Loucy (cell line): ENCODE measurements at regions not wholly inside any gene's neighbourhood (a gene's known extent, or its start where the extent isn't known, plus 50 kb on each side); places are given as distances from the start of the nearest gene placed in this dataset.

Source experiments
- H2AFZ ChIP-seq: fragments of 200-600 bp; sonication (generic); 2 replicates; pipeline ENCODE4 v1.6.0; 2016; ENCODE audit warnings: antibody characterized with exemption, mild to moderate bottlenecking, low read length, moderate library complexity
- H3F3A ChIP-seq: fragments of 200-600 bp; 2 replicates; pipeline ENCODE4 v1.6.0; 2016; ENCODE audit warnings: antibody characterized with exemption, low read depth, mild to moderate bottlenecking
- H3K27me3 ChIP-seq: fragments of 200-600 bp; sonication (generic); 2 replicates; pipeline ENCODE4 v1.6.1; 2014; ENCODE audit warnings: low read length, mild to moderate bottlenecking; ENCODE audit not compliant: insufficient read depth, poor library complexity, severe bottlenecking
- H3K36me3 ChIP-seq: fragments of 200-600 bp; sonication (generic); 2 replicates; pipeline ENCODE4 v1.6.1; 2016; ENCODE audit warnings: low read length; ENCODE audit not compliant: insufficient read depth
- H3K4me1 ChIP-seq: fragments of 200-600 bp; sonication (generic); 2 replicates; pipeline ENCODE4 v1.5.1; 2014; ENCODE audit warnings: low read length, mild to moderate bottlenecking; ENCODE audit not compliant: insufficient read depth, poor library complexity, severe bottlenecking
- H3K4me2 ChIP-seq: fragments of 200-600 bp; sonication (generic); 2 replicates; pipeline ENCODE4 v1.6.0; 2014; ENCODE audit warnings: antibody characterized with exemption, low read length, low read depth, mild to moderate bottlenecking; ENCODE audit not compliant: poor library complexity, severe bottlenecking
- H3K4me3 ChIP-seq: fragments of 200-600 bp; sonication (generic); 2 replicates; pipeline ENCODE4 v1.5.1; 2014; ENCODE audit warnings: low read length, mild to moderate bottlenecking, mixed read lengths; ENCODE audit not compliant: poor library complexity, severe bottlenecking
- H3K79me2 ChIP-seq: fragments of 200-600 bp; sonication (generic); 2 replicates; pipeline ENCODE4 v1.6.1; 2014; ENCODE audit warnings: low read length; ENCODE audit not compliant: insufficient read depth
- H3K9ac ChIP-seq: fragments of 200-600 bp; sonication (generic); 2 replicates; pipeline ENCODE4 v1.6.0; 2014; ENCODE audit warnings: mild to moderate bottlenecking, low read depth, low read length, moderate library complexity; ENCODE audit not compliant: poor library complexity, severe bottlenecking
- H3K9me2 ChIP-seq: fragments of 200-600 bp; sonication (generic); replicated peaks from 2 replicates; pipeline ENCODE4 v1.6.1; 2016; ENCODE audit warnings: low read depth, low read length, mixed read lengths
- H3K9me3 ChIP-seq: fragments of 200-600 bp; sonication (generic); 2 replicates; pipeline ENCODE4 v1.6.1; 2014; ENCODE audit warnings: mild to moderate bottlenecking, antibody characterized with exemption, low read length, low read depth; ENCODE audit not compliant: insufficient read depth
- H4K20me1 ChIP-seq: fragments of 200-600 bp; sonication (generic); 2 replicates; pipeline ENCODE4 v1.6.0; 2014; ENCODE audit warnings: antibody characterized with exemption, low read length, mild to moderate bottlenecking; ENCODE audit not compliant: insufficient read depth, poor library complexity, severe bottlenecking
- EZH2phosphoT487 ChIP-seq: fragments of 200-600 bp; IDR thresholded peaks from 2 replicates; pipeline ENCODE4 v1.6.1; 2018; ENCODE audit warnings: antibody characterized with exemption, mild to moderate bottlenecking, moderate library complexity, borderline replicate concordance
- TF ChIP-seq, protein P1 (sequence below): fragments of 200-600 bp; sonication (generic); conservative IDR thresholded peaks from 2 replicates; pipeline ENCODE4 v1.5.1; 2014; ENCODE audit warnings: mild to moderate bottlenecking, antibody characterized with exemption, low read length

- H3K4me1 ChIP-seq: no peaks in the 10 kb centered on the region
- H2AFZ ChIP-seq: no peak overlapping the region
- H3F3A ChIP-seq: no peaks in the 10 kb centered on the region
- no peaks in the 10 kb centered on the region for H3K9me3 ChIP-seq
- no peaks in the 10 kb centered on the region for H3K27me3 ChIP-seq
- no peak overlapping the region for H3K4me3 ChIP-seq
- no peaks in the 10 kb centered on the region for H3K9me2 ChIP-seq
- no peaks in the 10 kb centered on the region for H3K36me3 ChIP-seq
- no peak for TF ChIP-seq EZH2phosphoT487
- TF ChIP-seq, protein P1, sequence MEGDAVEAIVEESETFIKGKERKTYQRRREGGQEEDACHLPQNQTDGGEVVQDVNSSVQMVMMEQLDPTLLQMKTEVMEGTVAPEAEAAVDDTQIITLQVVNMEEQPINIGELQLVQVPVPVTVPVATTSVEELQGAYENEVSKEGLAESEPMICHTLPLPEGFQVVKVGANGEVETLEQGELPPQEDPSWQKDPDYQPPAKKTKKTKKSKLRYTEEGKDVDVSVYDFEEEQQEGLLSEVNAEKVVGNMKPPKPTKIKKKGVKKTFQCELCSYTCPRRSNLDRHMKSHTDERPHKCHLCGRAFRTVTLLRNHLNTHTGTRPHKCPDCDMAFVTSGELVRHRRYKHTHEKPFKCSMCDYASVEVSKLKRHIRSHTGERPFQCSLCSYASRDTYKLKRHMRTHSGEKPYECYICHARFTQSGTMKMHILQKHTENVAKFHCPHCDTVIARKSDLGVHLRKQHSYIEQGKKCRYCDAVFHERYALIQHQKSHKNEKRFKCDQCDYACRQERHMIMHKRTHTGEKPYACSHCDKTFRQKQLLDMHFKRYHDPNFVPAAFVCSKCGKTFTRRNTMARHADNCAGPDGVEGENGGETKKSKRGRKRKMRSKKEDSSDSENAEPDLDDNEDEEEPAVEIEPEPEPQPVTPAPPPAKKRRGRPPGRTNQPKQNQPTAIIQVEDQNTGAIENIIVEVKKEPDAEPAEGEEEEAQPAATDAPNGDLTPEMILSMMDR: no peak
- no peaks in the 10 kb centered on the region for H3K79me2 ChIP-seq
- H3K4me2 ChIP-seq: no peak overlapping the region
- H3K9ac ChIP-seq: no peak overlapping the region
- H4K20me1 ChIP-seq: no peaks in the 10 kb centered on the region
Observed at GRCh38 chr6:78462728-78463127, 404.6 kb upstream of the IRAK1BP1 start.

DNA sequence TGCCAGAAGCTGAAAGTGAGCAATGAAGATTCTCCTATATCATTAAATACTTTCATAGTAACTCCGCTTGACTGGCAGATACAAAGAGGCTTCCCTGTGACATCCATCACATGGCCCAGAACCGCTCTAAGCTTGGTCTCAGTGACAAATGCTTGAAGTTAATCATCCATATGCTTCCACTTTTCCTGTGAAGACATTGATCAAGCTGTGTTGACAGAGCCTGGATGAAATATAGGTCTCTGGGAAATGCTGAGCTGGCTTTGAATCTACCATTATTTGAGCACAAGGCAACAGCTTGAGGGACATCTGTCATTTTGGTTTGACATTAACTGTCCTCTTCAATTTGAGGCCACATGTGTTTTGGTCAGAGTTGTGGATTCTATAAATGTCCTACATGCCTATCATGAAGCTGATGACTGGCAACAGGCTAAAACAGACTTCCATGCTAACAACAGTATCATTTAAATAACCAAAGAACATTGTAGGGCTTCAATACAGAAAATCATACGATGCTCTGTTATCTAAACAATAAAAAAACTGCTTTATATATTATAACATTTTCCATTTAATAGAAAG is 402.2 kb upstream of the IRAK1BP1 start:
- Histone ChIP-seq H3K9me2 (no peaks in the 10 kb centered on the region), H3K4me1 (no peaks in the 10 kb centered on the region), H3K4me2 (no peak overlapping the region), H3K27me3 (no peaks in the 10 kb centered on the region), H2AFZ (no peak overlapping the region), H3K36me3 (no peaks in the 10 kb centered on the region), H4K20me1 (no peaks in the 10 kb centered on the region), H3K9ac (no peak overlapping the region), H3F3A (no peaks in the 10 kb centered on the region), H3K4me3 (no peak overlapping the region), H3K79me2 (no peaks in the 10 kb centered on the region), H3K9me3 (no peaks in the 10 kb centered on the region)
- TF ChIP-seq, protein P1: no peak
- no peak for TF ChIP-seq EZH2phosphoT487

DNA sequence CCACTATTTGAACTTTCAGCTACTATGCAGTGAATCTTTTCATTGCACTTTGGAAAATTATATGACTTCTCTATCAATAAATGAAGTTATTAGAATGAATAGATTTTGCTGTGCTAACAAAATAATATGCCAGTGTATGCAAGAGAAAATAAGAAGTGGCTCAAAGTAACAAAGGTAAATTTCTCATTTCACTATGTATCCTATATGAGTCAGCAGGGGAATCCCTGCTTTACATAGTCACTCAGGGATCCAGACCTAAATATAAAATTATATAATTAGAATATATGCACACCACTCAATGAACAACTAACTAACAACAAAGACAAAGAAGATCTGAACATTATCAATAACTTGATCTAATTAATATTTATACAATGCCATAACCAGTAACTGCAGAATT is 390.8 kb upstream of the IRAK1BP1 start:
- no peak overlapping the region for H2AFZ ChIP-seq
- no peak for TF ChIP-seq EZH2phosphoT487
- TF ChIP-seq, protein P1: no peak

More for the DNA sequence above, 390.8 kb upstream of the IRAK1BP1 start:
- no peaks in the 10 kb centered on the region for H3K9me2 ChIP-seq
- no peaks in the 10 kb centered on the region for H3K36me3 ChIP-seq
- H3F3A ChIP-seq: no peaks in the 10 kb centered on the region
- no peak overlapping the region for H3K9ac ChIP-seq
- H3K9me3 ChIP-seq: no peaks in the 10 kb centered on the region
- no peaks in the 10 kb centered on the region for H3K27me3 ChIP-seq
- H4K20me1 ChIP-seq: no peaks in the 10 kb centered on the region
- no peak overlapping the region for H3K4me2 ChIP-seq
- no peak overlapping the region for H3K4me3 ChIP-seq
- no peaks in the 10 kb centered on the region for H3K4me1 ChIP-seq
- no peaks in the 10 kb centered on the region for H3K79me2 ChIP-seq
